TTC549 (cell line): ENCODE measurements at regions not wholly inside any gene's neighbourhood (a gene's known extent, or its start where the extent isn't known, plus 50 kb on each side); places are given as distances from the start of the nearest gene placed in this dataset.
"Not testable (repeated sequence)": the region's sequence is repeated elsewhere in the genome, so short reads cannot be mapped to it uniquely, and the experiment has no call there.

Experiments
- FAIRE-seq: peaks from 2 replicates; lab custom pipeline; 2012; peaks lifted over from hg19 to GRCh38; lab: Jason Lieb, UNC

- no peak for FAIRE-seq
These were observed 114.0 kb upstream of the ENPEP start for GRCh38 chr4:110361921-110362320.

DNA sequence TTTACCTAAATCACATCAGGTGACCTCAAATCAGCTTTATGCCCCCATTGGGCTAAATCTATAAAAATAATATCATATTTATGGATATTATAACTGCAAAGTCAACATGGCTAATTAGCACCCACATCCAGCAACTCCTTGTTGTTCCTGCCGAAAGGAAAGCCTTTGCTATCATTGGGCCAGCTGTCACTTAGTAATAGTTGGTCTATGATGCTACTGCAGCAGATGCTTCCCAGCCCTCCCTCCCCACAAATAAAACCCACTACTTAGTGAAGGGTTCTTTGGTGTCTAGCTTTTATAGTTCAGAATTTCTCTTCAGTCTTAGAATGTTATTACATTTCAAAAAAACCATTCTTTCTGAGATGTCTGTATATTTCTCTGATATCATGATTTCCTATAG lies 116.9 kb upstream of the ENPEP start:
- no peak for FAIRE-seq

- no peak for FAIRE-seq
These were observed 118.4 kb upstream of the ENPEP start for GRCh38 chr4:110357521-110357920.

DNA sequence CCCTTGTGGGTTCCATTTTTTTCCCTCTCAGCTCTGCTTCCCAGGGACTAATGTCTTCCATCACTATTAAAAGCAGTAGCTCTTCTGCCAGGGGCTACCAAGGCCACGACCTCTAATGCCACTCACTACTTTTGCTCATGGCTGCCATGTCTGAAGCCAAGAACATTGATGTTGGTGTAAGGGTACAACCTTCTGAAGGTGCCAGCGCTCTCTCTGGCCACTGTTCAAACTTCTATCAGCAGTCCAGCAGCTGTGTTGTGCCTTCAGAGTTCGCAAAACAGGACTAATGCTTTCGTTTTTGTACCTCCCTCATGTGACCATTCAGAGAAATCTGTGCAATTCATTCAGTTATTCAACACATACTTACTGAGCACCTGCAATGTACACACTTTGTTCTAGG lies 121.5 kb upstream of the ENPEP start:
- FAIRE-seq = no peak

DNA sequence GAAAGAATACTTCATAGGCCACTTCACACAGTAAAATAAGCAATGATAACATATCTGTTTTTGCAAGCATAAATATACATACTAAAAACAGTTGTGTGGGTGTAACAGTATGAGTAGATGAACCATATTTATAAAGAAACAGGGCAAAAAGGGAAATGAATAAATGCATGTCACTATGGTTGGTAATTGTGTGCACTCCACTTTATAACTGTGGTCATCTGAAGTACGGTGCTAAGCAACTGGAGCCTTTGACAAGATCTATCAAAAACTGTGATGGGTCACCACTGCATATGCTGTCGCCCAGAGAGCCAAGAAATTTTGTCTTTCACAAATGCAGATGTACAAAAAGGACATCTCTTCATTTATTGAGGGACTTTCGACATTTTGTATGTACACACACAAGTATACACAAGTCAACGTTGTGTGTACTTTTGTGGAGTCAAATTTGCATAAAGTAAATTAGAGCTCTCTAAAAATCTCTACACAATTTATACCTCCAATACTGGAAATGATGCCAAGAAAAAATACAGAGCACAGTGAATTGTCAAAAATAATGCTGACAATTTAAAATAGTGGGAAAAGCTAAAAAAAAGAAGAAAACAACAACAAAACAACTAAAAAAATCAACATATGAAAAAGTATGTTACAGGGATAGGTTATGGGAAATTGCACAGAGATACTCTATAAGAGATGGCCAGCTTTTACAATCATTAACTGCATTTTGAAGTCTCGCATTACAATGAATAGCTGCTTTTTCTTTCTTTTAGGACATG lies 123.1 kb upstream of the ENPEP start:
- FAIRE-seq = no peak

- FAIRE-seq = no peak
These were observed 127.1 kb upstream of the ENPEP start for GRCh38 chr4:110348711-110349383.

DNA sequence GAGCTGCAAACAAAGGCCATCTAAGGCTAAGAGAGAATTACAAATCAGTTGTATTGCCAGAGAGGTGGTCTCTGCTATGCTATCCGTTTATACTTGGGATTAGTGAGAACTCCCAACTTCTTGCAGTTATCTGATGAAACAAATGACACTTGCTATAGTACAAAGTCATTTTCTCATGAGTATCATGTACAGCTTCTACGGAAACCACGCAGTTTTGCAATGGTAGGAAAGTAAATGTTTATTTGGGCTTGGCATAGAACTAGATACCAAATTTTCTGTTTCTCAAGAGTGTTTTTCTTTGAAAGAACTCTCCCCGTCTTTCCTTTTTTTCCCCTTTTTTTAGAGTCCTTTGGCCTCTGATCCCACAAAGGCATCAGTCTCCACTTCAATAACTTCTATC lies 128.2 kb upstream of the ENPEP start:
- no peak for FAIRE-seq

DNA sequence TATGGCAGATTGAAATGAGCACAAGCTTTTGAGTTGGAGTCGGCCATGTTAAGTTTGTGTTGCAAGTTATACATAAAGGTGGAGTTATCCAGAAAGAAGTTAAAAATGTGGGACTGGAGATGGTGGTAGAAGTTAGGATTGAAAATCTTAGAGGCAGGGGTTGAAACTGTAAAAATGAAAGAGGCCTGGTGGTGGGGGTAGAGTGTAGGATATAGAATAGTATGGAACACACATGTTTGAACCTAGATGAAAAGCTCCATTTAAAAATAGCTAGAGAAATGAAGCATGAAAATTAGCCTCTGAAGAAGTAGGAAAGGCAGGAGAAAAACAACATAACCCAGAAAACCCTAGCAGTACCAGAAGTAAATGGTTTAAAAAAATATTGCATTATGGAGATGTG lies 131.8 kb upstream of the ENPEP start:
- FAIRE-seq = no peak

DNA sequence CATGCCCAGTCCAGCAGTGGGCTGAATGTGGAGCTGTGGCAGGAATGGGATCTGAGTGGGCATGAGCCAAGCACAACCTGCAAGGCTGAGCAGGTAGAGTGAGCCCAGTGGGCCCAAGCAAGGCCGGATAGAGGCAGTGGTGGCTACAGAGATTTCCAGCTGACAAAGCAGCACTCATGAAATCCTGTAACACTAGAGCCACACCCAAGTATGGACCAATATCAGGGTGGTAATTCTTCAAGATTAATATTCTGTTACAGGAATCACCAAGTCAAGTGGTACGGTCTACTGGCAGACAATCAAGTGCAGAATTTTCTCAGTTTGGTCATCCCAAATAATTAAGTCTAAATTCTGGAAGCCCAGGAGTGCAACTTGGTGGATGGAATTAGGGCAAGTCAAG lies 132.4 kb upstream of the ENPEP start:
- FAIRE-seq = no peak

DNA sequence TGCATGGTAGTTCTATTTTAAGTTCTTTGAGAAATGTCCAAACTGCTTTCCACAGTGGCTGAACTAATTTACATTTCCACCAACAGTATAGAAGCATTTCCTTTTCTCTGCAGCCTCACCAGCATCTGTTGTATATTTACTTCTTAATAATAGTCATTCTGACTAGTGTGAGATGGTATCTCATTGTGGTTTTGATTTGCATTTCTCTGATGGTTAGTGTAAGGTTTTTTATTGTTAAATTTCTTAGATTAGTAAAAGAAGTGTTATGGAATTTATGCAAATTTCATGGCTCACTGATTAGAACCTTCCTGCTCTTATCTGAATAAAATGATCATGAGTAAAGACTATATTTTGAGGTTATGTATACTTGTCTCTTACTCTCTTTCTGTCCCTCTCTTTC lies 134.8 kb upstream of the ENPEP start:
- not testable (repeated sequence) for FAIRE-seq

DNA sequence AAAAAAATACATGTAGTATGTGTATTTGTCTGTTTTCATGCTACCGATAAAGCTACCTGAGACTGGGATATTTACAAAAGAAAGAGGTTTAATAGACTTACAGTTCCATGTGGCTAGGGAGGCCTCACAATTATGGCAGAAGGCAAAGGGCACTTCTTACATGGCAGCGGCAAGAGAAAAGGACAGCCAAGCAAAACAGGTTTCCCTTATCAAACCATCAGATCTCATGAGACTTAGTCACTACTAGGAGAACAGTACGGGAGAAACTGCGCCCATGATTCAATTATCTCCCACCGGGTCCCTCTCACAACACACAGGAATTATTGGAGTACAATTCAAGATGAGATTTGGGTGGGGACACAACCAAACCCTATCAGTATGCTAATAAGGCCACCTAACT lies 137.0 kb upstream of the ELOVL6 start:
- FAIRE-seq = no peak

GRCh38 chr4:110332483-110332882 lies 134.1 kb upstream of the ELOVL6 start:
- FAIRE-seq = no peak

DNA sequence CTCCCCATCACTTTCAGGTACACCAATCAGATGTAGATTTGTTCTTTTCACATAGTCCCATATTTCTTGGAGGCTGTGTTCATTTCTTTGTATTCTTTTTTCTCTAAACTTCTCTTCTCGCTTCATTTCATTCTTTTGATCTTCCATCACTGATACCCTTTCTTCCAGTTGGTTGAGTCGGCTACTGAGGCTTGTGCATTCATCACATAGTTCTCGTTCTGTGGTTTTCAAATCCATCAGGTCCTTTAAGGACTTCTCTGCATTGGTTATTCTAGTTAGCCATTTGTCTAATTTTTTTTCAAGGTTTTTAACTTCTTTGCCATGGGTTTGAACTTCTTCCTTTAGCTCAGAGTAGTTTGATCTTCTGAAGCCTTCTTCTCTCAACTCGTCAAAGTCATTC lies 128.0 kb upstream of the ELOVL6 start:
- not testable (repeated sequence) for FAIRE-seq

- FAIRE-seq = no peak
These were observed 112.4 kb upstream of the ELOVL6 start for GRCh38 chr4:110310795-110311194.

- FAIRE-seq = no peak
These were observed 111.3 kb upstream of the ELOVL6 start for GRCh38 chr4:110309675-110310074.

GRCh38 chr4:110306303-110306702 lies 107.9 kb upstream of the ELOVL6 start:
- FAIRE-seq = no peak

DNA sequence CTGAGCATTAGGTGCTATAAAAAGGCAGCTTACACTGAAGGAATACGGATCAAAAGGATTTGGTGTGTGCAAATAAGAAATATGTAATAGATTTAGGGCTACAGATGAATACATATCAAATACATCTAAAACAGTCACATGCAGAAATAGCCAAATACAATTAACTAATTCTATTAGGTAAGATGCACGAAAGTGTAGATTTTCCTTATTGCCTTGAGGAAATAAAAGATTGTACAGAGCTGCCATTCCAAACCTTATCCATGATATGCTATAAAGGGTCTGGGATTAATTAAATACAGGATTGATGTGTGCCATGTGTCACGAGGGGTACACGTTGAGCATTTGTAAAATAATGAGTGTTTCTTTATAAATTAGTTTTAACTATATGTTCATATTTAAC lies 107.0 kb upstream of the ELOVL6 start:
- no peak for FAIRE-seq

- no peak for FAIRE-seq
These were observed 98.5 kb upstream of the ELOVL6 start for GRCh38 chr4:110296892-110297291.

DNA sequence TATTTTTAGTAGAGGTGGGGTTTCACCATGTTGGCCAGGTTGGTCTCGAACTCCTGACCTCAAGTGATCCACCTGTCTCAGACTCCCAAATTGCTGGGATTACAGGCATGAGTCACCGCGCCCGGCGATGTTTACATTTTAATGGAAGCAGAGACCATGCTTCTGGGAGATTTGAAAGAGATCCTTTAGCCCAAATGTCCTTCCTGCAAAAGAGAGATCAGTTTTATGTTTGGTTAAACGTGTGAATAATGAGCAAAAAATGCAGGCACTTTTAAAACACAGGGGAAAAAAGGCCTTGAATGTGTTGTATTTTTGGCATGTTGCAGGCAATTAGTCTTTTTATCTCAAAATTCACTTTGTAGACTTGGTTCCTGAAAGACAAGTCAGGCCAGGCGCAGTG lies 95.8 kb upstream of the ELOVL6 start:
- no peak for FAIRE-seq

- FAIRE-seq = no peak
These were observed 94.8 kb upstream of the ELOVL6 start for GRCh38 chr4:110292994-110293744.

GRCh38 chr4:110290511-110290910 lies 92.1 kb upstream of the ELOVL6 start:
- no peak for FAIRE-seq

DNA sequence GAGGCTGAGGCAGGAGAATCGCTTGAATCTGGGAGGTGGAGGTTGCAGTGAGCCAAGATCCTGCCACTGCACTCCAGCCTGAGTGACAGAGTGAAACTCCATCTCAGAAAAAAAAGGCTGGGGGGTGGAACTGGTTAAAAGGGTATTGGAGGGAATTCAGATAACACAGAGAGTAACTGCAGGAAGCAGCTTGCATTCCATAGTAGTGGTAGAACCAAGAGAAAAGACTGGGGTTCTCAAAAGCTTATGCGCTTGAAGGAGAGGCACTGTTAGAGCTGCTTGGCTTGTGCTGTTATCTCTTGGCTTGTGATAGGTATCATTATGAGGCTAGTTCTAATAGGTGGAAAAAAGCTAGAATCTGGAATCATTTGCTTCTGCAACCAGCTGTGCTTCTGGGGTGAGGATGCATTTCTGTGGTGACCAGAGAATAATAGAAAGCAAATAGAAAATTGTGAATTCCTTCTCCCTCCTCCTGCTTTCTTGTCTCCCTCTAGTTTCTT lies 91.2 kb upstream of the ELOVL6 start:
- no peak for FAIRE-seq

GRCh38 chr4:110287130-110287529 lies 88.7 kb upstream of the ELOVL6 start:
- no peak for FAIRE-seq
